ENCODE measurements at regions not wholly inside any gene's neighbourhood (a gene's known extent, or its start where the extent isn't known, plus 50 kb on each side); places are given as distances from the start of the nearest gene placed in this dataset.
"Not testable (repeated sequence)": the region's sequence is repeated elsewhere in the genome, so short reads cannot be mapped to it uniquely, and the experiment has no call there.

GRCh38 chr5:164146223-164146622, 640.8 kb downstream of the MAT2B start:
- TF ChIP-seq EZH2phosphoT487 (IDR thresholded peaks at IDR 0.05; ENCODE audit: borderline replicate concordance, low read depth, low read length): no peak
- TF ChIP-seq, protein P1, sequence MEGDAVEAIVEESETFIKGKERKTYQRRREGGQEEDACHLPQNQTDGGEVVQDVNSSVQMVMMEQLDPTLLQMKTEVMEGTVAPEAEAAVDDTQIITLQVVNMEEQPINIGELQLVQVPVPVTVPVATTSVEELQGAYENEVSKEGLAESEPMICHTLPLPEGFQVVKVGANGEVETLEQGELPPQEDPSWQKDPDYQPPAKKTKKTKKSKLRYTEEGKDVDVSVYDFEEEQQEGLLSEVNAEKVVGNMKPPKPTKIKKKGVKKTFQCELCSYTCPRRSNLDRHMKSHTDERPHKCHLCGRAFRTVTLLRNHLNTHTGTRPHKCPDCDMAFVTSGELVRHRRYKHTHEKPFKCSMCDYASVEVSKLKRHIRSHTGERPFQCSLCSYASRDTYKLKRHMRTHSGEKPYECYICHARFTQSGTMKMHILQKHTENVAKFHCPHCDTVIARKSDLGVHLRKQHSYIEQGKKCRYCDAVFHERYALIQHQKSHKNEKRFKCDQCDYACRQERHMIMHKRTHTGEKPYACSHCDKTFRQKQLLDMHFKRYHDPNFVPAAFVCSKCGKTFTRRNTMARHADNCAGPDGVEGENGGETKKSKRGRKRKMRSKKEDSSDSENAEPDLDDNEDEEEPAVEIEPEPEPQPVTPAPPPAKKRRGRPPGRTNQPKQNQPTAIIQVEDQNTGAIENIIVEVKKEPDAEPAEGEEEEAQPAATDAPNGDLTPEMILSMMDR (conservative IDR thresholded peaks at IDR 0.05; ENCODE audit: low read length): no peak
- POLR2A ChIA-PET: interaction anchor here (1.0 kb wide), 2 partner anchors 15 to 1141 kb away, joined by 3 read pairs; no protein-coding TSS in a partner anchor
- Histone ChIP-seq H2AFZ (ENCODE audit: low read length) (no peak overlapping the region), H3K4me1 (ENCODE audit: insufficient read depth, low read length, poor library complexity, severe bottlenecking) (no peaks in the 10 kb centered on the region), H3K4me2 (ENCODE audit: low read length) (no peak overlapping the region), H3K9me2 (ENCODE audit: insufficient read depth, low read length) (no peaks in the 10 kb centered on the region), H4K20me1 (ENCODE audit: insufficient read depth, low read length) (no peaks in the 10 kb centered on the region), H3K9me3 (ENCODE audit: low read length) (no peaks in the 10 kb centered on the region), H3K36me3 (ENCODE audit: insufficient read depth, low read length) (no peaks in the 10 kb centered on the region), H3K4me3 (ENCODE audit: low read depth, low read length, poor library complexity, severe bottlenecking) (no peak overlapping the region), H3K79me2 (ENCODE audit: insufficient read depth, low read depth, low read length) (no peaks in the 10 kb centered on the region), H3K27ac (ENCODE audit: low read depth, low read length, poor library complexity, severe bottlenecking) (no peak overlapping the region)
- CTCF ChIA-PET (ENCODE audit: unreplicated experiment): no interaction called here
- DNase-seq (ENCODE audit: low spot score): no peak
- no TSS peak for BruUV-seq (replicated peaks)
- intact Hi-C loops (cut with micrococcal nuclease; ENCODE audit: unreplicated experiment): no loop called here

DNA sequence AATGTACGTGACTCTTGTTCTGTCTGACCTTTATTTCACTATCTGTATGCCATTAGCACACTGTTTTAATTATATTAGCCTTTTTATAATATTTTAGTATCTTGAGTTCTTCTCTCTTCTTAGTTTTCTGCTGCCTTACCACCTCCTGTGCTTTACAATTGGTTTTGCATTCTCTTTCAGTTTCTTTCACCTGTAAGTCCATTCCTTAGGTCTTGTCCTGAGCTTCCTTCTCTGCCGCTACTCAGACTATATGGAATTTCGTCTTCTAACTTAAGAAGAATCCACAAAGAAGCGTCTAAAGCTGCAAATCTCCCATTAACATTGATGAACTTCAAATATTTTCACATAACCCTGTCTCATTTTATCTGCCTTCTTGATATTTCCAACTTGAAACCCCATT, 642.9 kb downstream of the MAT2B start:
- ChIA-PET POLR2A (no interaction called here), CTCF (ENCODE audit: unreplicated experiment) (no interaction called here)
- no peaks in the 10 kb centered on the region for H3K9me2 ChIP-seq (ENCODE audit: insufficient read depth, low read length)
- no peak overlapping the region for H3K4me3 ChIP-seq (ENCODE audit: low read depth, low read length, poor library complexity, severe bottlenecking)
- TF ChIP-seq, protein P1 (conservative IDR thresholded peaks at IDR 0.05; ENCODE audit: low read length): no peak
- no peak for TF ChIP-seq EZH2phosphoT487 (IDR thresholded peaks at IDR 0.05; ENCODE audit: borderline replicate concordance, low read depth, low read length)
- DNase-seq (ENCODE audit: low spot score): no peak
- no peak overlapping the region for H2AFZ ChIP-seq (ENCODE audit: low read length)
- H4K20me1 ChIP-seq (ENCODE audit: insufficient read depth, low read length): no peaks in the 10 kb centered on the region
- intact Hi-C loops (cut with micrococcal nuclease; ENCODE audit: unreplicated experiment): no loop called here
- H3K79me2 ChIP-seq (ENCODE audit: insufficient read depth, low read depth, low read length): no peaks in the 10 kb centered on the region
- no peak overlapping the region for H3K4me2 ChIP-seq (ENCODE audit: low read length)
- BruUV-seq (replicated peaks): no TSS peak
- no peaks in the 10 kb centered on the region for H3K36me3 ChIP-seq (ENCODE audit: insufficient read depth, low read length)
- H3K27ac ChIP-seq (ENCODE audit: low read depth, low read length, poor library complexity, severe bottlenecking): no peak overlapping the region
- no peaks in the 10 kb centered on the region for H3K4me1 ChIP-seq (ENCODE audit: insufficient read depth, low read length, poor library complexity, severe bottlenecking)
- H3K9me3 ChIP-seq (ENCODE audit: low read length): no peaks in the 10 kb centered on the region

DNA sequence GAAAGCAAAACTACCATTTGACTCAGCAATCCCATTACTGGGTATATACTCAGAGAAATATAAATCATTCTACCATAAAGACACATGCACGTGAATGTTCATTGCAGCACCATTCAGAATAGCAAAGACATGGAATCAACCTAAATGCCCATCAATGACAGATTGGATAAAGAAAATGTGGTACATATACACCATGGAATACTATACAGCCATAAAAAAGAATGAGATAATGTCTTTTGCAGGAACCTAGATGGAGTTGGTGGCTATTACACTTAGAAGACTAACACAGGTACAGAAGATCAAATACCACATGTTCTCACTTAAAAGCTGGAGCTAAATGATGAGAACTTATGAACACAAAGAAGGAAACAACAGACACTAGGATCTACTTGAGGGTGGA, 647.1 kb downstream of the MAT2B start:
- H2AFZ ChIP-seq (ENCODE audit: low read length); BruUV-seq (replicated peaks); H3K9me2 ChIP-seq (ENCODE audit: insufficient read depth, low read length); H3K79me2 ChIP-seq (ENCODE audit: insufficient read depth, low read depth, low read length); CTCF ChIA-PET (ENCODE audit: unreplicated experiment); H3K9me3 ChIP-seq (ENCODE audit: low read length); H3K36me3 ChIP-seq (ENCODE audit: insufficient read depth, low read length); H3K4me1 ChIP-seq (ENCODE audit: insufficient read depth, low read length, poor library complexity, severe bottlenecking); POLR2A ChIA-PET; H3K27ac ChIP-seq (ENCODE audit: low read depth, low read length, poor library complexity, severe bottlenecking); DNase-seq (ENCODE audit: low spot score); intact Hi-C loops (cut with micrococcal nuclease; ENCODE audit: unreplicated experiment); H4K20me1 ChIP-seq (ENCODE audit: insufficient read depth, low read length); H3K4me3 ChIP-seq (ENCODE audit: low read depth, low read length, poor library complexity, severe bottlenecking); H3K4me2 ChIP-seq (ENCODE audit: low read length): not testable (repeated sequence)
